HFFc6 (cell line): ENCODE measurements at regions not wholly inside any gene's neighbourhood (a gene's known extent, or its start where the extent isn't known, plus 50 kb on each side); places are given as distances from the start of the nearest gene placed in this dataset.

ENCODE experiments used
- DNase-seq: peaks from one replicate; pipeline ENCODE4 v3.0.0-alpha.2; 2018
- H3K27ac Mint-ChIP-seq: 2 replicates; pipeline ENCODE4 v1.8.0; 2020; ENCODE audit warnings: mild to moderate bottlenecking, mixed read lengths
- H3K27me3 Mint-ChIP-seq: 2 replicates; pipeline ENCODE4 v1.8.0; 2021; ENCODE audit warnings: mild to moderate bottlenecking, moderate library complexity, mixed read lengths; ENCODE audit not compliant: insufficient read depth
- H3K36me3 Mint-ChIP-seq: 2 replicates; pipeline ENCODE4 v1.8.0; 2021; ENCODE audit warnings: low read depth, mixed read lengths
- H3K4me1 Mint-ChIP-seq: 2 replicates; pipeline ENCODE4 v1.8.0; 2020; ENCODE audit warnings: low read depth, mixed read lengths
- H3K4me3 Mint-ChIP-seq: 2 replicates; pipeline ENCODE4 v1.8.0; 2020; ENCODE audit warnings: mild to moderate bottlenecking, moderate library complexity, mixed read lengths
- H3K9me3 Mint-ChIP-seq: 2 replicates; pipeline ENCODE4 v1.8.0; 2020; ENCODE audit warnings: mild to moderate bottlenecking, mixed read lengths
- CTCF ChIP-seq: fragments of 200-600 bp; sonication (generic); IDR thresholded peaks from 2 replicates; pipeline ENCODE4 v1.5.0; 2021; ENCODE audit warnings: antibody characterized with exemption, mild to moderate bottlenecking

- Mint-ChIP-seq H3K36me3 (no peaks in the 10 kb centered on the region), H3K4me1 (no peaks in the 10 kb centered on the region), H3K4me3 (no peak overlapping the region), H3K9me3 (peaks cover 28% of the 10 kb centered on the region), H3K27ac (no peak overlapping the region), H3K27me3 (no peaks in the 10 kb centered on the region)
- DNase-seq: no peak
- TF ChIP-seq CTCF: no peak
These were observed 334.7 kb upstream of the CELF4 start for GRCh38 chr18:37900326-37900725.

- no peaks in the 10 kb centered on the region for H3K4me1 Mint-ChIP-seq
- H3K27me3 Mint-ChIP-seq: no peaks in the 10 kb centered on the region; the same call in 1 of the 2 replicates
- DNase-seq: no peak
- no peak overlapping the region for H3K4me3 Mint-ChIP-seq
- H3K27ac Mint-ChIP-seq: no peak overlapping the region
- TF ChIP-seq CTCF: no peak
- no peaks in the 10 kb centered on the region for H3K36me3 Mint-ChIP-seq
- peaks cover 50% of the 10 kb centered on the region for H3K9me3 Mint-ChIP-seq
These were observed 324.4 kb upstream of the CELF4 start for GRCh38 chr18:37889963-37890362.

- H3K9me3 Mint-ChIP-seq: peaks cover 39% of the 10 kb centered on the region
- H3K4me1 Mint-ChIP-seq: no peaks in the 10 kb centered on the region
- DNase-seq: no peak
- H3K4me3 Mint-ChIP-seq: no peak overlapping the region
- TF ChIP-seq CTCF: no peak
- no peak overlapping the region for H3K27ac Mint-ChIP-seq
- H3K27me3 Mint-ChIP-seq: no peaks in the 10 kb centered on the region; the same call in 1 of the 2 replicates
- no peaks in the 10 kb centered on the region for H3K36me3 Mint-ChIP-seq
These were observed 309.1 kb upstream of the CELF4 start for GRCh38 chr18:37874721-37875120.

GRCh38 chr18:37873416-37873815 is 307.8 kb upstream of the CELF4 start:
- no peak overlapping the region for H3K4me3 Mint-ChIP-seq
- peaks cover 40% of the 10 kb centered on the region for H3K9me3 Mint-ChIP-seq
- no peak overlapping the region for H3K27ac Mint-ChIP-seq
- H3K27me3 Mint-ChIP-seq: no peaks in the 10 kb centered on the region
- no peaks in the 10 kb centered on the region for H3K4me1 Mint-ChIP-seq
- no peaks in the 10 kb centered on the region for H3K36me3 Mint-ChIP-seq
- no peak for DNase-seq
- TF ChIP-seq CTCF: no peak

GRCh38 chr18:37872562-37872961 is 307.0 kb upstream of the CELF4 start:
- Mint-ChIP-seq H3K27me3 (no peaks in the 10 kb centered on the region), H3K27ac (no peak overlapping the region), H3K4me1 (no peaks in the 10 kb centered on the region), H3K36me3 (no peaks in the 10 kb centered on the region), H3K9me3 (peaks cover 38% of the 10 kb centered on the region), H3K4me3 (no peak overlapping the region)
- no peak for DNase-seq
- no peak for TF ChIP-seq CTCF

- TF ChIP-seq CTCF: no peak
- H3K27ac Mint-ChIP-seq: no peak overlapping the region
- no peak for DNase-seq
- H3K27me3 Mint-ChIP-seq: no peaks in the 10 kb centered on the region
- peaks cover 40% of the 10 kb centered on the region for H3K9me3 Mint-ChIP-seq
- H3K4me1 Mint-ChIP-seq: no peaks in the 10 kb centered on the region
- H3K36me3 Mint-ChIP-seq: no peaks in the 10 kb centered on the region
- H3K4me3 Mint-ChIP-seq: no peak overlapping the region
These were observed 306.0 kb upstream of the CELF4 start for GRCh38 chr18:37871561-37871960.
